Uterus (tissue), 2 donors: ENCODE measurements at regions not wholly inside any gene's neighbourhood (a gene's known extent, or its start where the extent isn't known, plus 50 kb on each side); places are given as distances from the start of the nearest gene placed in this dataset.
"Not testable (repeated sequence)": the region's sequence is repeated elsewhere in the genome, so short reads cannot be mapped to it uniquely, and the experiment has no call there.

Experiments
- POLR2A ChIP-seq, 2 donors: fragments of 450-650 bp; IDR thresholded peaks; one replicate each; pipeline ENCODE4 v1.6.1; 2016; ENCODE audit warnings: antibody characterized with exemption in 2 of 2, mild to moderate bottlenecking in 1 of 2, moderate library complexity in 1 of 2
- TF ChIP-seq, protein P1 (sequence below), 4 experiments: fragments of 200-600 bp in 2 of 4; fragments of 450-650 bp in 2 of 4; sonication (generic) in 2 of 4; IDR thresholded peaks; one replicate each; pipeline ENCODE4 v1.5.1; 2016 to 2019; ENCODE audit warnings: antibody characterized with exemption in 4 of 4, mild to moderate bottlenecking in 2 of 4, moderate library complexity in 1 of 4

GRCh38 chr21:10017757-10018156 is 503.6 kb upstream of the TPTE start:
- not testable (repeated sequence) for TF ChIP-seq POLR2A (IDR thresholded peaks at IDR 0.05)
- TF ChIP-seq, protein P1, sequence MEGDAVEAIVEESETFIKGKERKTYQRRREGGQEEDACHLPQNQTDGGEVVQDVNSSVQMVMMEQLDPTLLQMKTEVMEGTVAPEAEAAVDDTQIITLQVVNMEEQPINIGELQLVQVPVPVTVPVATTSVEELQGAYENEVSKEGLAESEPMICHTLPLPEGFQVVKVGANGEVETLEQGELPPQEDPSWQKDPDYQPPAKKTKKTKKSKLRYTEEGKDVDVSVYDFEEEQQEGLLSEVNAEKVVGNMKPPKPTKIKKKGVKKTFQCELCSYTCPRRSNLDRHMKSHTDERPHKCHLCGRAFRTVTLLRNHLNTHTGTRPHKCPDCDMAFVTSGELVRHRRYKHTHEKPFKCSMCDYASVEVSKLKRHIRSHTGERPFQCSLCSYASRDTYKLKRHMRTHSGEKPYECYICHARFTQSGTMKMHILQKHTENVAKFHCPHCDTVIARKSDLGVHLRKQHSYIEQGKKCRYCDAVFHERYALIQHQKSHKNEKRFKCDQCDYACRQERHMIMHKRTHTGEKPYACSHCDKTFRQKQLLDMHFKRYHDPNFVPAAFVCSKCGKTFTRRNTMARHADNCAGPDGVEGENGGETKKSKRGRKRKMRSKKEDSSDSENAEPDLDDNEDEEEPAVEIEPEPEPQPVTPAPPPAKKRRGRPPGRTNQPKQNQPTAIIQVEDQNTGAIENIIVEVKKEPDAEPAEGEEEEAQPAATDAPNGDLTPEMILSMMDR (IDR thresholded peaks at IDR 0.05): not testable (repeated sequence)
